IMR-90 (cell line): ENCODE measurements at regions not wholly inside any gene's neighbourhood (a gene's known extent, or its start where the extent isn't known, plus 50 kb on each side); places are given as distances from the start of the nearest gene placed in this dataset.

Source experiments
- FOS ChIP-seq: fragments of 150-350 bp; IDR thresholded peaks from 2 replicates; pipeline ENCODE4 v1.6.1; 2016; ENCODE audit warnings: low read depth, low read length
- MXI1 ChIP-seq: IDR thresholded peaks from 2 replicates; pipeline ENCODE4 v1.6.1; 2012; ENCODE audit warnings: low read depth, mild to moderate bottlenecking, low read length, moderate library complexity, borderline replicate concordance
- NFE2L2 ChIP-seq: fragments of 150-350 bp; IDR thresholded peaks from 2 replicates; pipeline ENCODE4 v1.6.1; 2016; ENCODE audit warnings: low read depth, mild to moderate bottlenecking, low read length
- POLR2A ChIP-seq: IDR thresholded peaks from 2 replicates; pipeline ENCODE4 v1.6.1; 2012; ENCODE audit warnings: mild to moderate bottlenecking, low read depth, low read length
- RAD21 ChIP-seq: IDR thresholded peaks from 2 replicates; pipeline ENCODE4 v1.6.1; 2012; ENCODE audit warnings: low read length, improper control_type of control experiment
- RFX5 ChIP-seq: IDR thresholded peaks from 2 replicates; pipeline ENCODE4 v1.8.0; 2012; ENCODE audit warnings: low read depth, mild to moderate bottlenecking, low read length, moderate library complexity
- SMC3 ChIP-seq: fragments of 150-350 bp; IDR thresholded peaks from 2 replicates; pipeline ENCODE4 v1.6.1; 2016; ENCODE audit warnings: low read depth, mild to moderate bottlenecking, antibody characterized with exemption, low read length, moderate library complexity
- TF ChIP-seq, protein P1 (sequence below): conservative IDR thresholded peaks from 2 replicates; pipeline ENCODE4 v1.5.1; 2012; ENCODE audit warnings: mild to moderate bottlenecking, low read depth, low read length, improper control_type of control experiment
- TF ChIP-seq, protein P2 (sequence below): fragments of 150-350 bp; IDR thresholded peaks from 2 replicates; pipeline ENCODE4 v1.6.1; 2017; ENCODE audit warnings: mild to moderate bottlenecking, antibody characterized with exemption, low read length, low read depth

DNA sequence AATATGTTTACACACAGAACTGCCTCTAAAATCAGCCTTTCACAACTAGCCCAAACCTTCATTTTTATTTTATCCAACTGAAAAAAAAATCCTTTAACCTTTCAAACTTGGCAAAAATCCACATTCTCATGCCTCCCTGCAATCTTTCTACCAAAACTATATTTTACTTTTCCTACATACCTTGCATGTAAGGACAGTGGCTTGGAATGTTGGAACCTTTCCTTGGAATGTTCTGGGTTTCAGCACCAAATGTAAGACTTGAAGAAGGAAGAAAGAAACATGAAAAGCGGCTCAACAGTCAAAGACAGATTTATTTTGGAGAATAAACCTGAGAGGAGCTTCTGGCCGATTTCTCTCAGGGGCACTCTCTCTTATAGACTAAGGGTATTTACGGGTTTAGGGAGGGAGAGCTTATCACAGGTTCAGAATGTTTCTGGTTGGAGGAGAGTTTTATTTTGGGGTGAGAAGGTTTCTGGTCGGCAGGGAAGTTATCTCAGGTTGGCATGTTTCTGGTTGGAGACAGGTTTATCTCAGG is 79.7 kb downstream of the RRM2 start:
- TF ChIP-seq POLR2A (no peak), SMC3 (no peak), NFE2L2 (no peak), MXI1 (no peak), RAD21 (no peak), FOS (no peak), RFX5 (no peak)
- TF ChIP-seq, protein P1, sequence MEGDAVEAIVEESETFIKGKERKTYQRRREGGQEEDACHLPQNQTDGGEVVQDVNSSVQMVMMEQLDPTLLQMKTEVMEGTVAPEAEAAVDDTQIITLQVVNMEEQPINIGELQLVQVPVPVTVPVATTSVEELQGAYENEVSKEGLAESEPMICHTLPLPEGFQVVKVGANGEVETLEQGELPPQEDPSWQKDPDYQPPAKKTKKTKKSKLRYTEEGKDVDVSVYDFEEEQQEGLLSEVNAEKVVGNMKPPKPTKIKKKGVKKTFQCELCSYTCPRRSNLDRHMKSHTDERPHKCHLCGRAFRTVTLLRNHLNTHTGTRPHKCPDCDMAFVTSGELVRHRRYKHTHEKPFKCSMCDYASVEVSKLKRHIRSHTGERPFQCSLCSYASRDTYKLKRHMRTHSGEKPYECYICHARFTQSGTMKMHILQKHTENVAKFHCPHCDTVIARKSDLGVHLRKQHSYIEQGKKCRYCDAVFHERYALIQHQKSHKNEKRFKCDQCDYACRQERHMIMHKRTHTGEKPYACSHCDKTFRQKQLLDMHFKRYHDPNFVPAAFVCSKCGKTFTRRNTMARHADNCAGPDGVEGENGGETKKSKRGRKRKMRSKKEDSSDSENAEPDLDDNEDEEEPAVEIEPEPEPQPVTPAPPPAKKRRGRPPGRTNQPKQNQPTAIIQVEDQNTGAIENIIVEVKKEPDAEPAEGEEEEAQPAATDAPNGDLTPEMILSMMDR, result no peak
- TF ChIP-seq, protein P2, sequence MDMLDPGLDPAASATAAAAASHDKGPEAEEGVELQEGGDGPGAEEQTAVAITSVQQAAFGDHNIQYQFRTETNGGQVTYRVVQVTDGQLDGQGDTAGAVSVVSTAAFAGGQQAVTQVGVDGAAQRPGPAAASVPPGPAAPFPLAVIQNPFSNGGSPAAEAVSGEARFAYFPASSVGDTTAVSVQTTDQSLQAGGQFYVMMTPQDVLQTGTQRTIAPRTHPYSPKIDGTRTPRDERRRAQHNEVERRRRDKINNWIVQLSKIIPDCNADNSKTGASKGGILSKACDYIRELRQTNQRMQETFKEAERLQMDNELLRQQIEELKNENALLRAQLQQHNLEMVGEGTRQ, result no peak
